A549 (cell line): ENCODE measurements at regions not wholly inside any gene's neighbourhood (a gene's known extent, or its start where the extent isn't known, plus 50 kb on each side); places are given as distances from the start of the nearest gene placed in this dataset.

Source experiments
- ATAC-seq, 2 experiments: fragments of 200-7000 bp in 1 of 2; fragments of >200 bp in 1 of 2; cut with Nextera tagmentation in 1 of 2; cut with Tn5 transposase in 1 of 2; 3 replicates each; pipeline versions ENCODE4 v1.8.0 to v1.9.1; 2018 to 2020; ENCODE audit warnings: mild to moderate bottlenecking in 1 of 2, moderate library complexity in 1 of 2
- CTCF ChIA-PET: fragments of 300-600 bp; sonication (Branson Sonifier 250); formaldehyde crosslinking; extraction: SDS; loops from one replicate; lab custom pipeline; 2021; ENCODE audit warnings: antibody characterized with exemption, inconsistent platforms; lab: Yijun Ruan, JAX
- POLR2A ChIA-PET: fragments of 350-600 bp; formaldehyde crosslinking; extraction: SDS; loops from one replicate; lab custom pipeline; 2021; ENCODE audit warnings: antibody characterized with exemption, inconsistent platforms; lab: Yijun Ruan, JAX
- DNase-seq, 2 experiments: peaks; one replicate each; pipeline versions ENCODE4 v3.0.0 to v3.0.0-alpha.2; 2011 to 2016; ENCODE audit warnings: low read depth in 1 of 2, low spot score in 1 of 2
- FAIRE-seq: peaks from 2 replicates; lab custom pipeline; 2011; peaks lifted over from hg19 to GRCh38; lab: Jason Lieb, UNC
- H3K27ac ChIP-seq, 2 experiments: fragments of >200 bp; sonication (Bioruptor Twin); formaldehyde crosslinking; 3 replicates each; pipeline ENCODE4 v1.5.1; 2016 to 2017
- H3K4me1 ChIP-seq: fragments of >200 bp; sonication (Bioruptor Twin); formaldehyde crosslinking; 3 replicates; pipeline ENCODE4 v1.6.1; 2016
- H3K4me2 ChIP-seq: fragments of >200 bp; sonication (Bioruptor Twin); formaldehyde crosslinking; 3 replicates; pipeline ENCODE4 v1.6.1; 2016
- H3K4me3 ChIP-seq: fragments of >200 bp; sonication (Bioruptor Twin); formaldehyde crosslinking; 3 replicates; pipeline ENCODE4 v1.5.1; 2016
- H3K9me3 ChIP-seq: fragments of >200 bp; sonication (Bioruptor Twin); formaldehyde crosslinking; 3 replicates; pipeline ENCODE4 v1.6.1; 2016
- CBX2 ChIP-seq: fragments of 200-600 bp; sonication (generic); IDR thresholded peaks from 2 replicates; pipeline ENCODE4 v1.6.1; 2016; ENCODE audit warnings: low read depth, mild to moderate bottlenecking, borderline replicate concordance
- CBX8 ChIP-seq: fragments of 200-600 bp; sonication (generic); IDR thresholded peaks from 2 replicates; pipeline ENCODE4 v1.6.1; 2016
- CHD4 ChIP-seq: fragments of 200-600 bp; sonication (generic); IDR thresholded peaks from 2 replicates; pipeline ENCODE4 v1.6.1; 2016; ENCODE audit warnings: antibody characterized with exemption, mild to moderate bottlenecking, borderline replicate concordance
- HOXB5 ChIP-seq: fragments of 250-450 bp; sonication (Bioruptor Pico); IDR thresholded peaks from 2 replicates; pipeline ENCODE4 v1.5.0; 2020; ENCODE audit warnings: mild to moderate bottlenecking, moderate library complexity
- KDM1A ChIP-seq: fragments of 200-600 bp; sonication (generic); IDR thresholded peaks from 2 replicates; pipeline ENCODE4 v1.6.1; 2016; ENCODE audit warnings: low read depth, mild to moderate bottlenecking
- MYC ChIP-seq: IDR thresholded peaks from 2 replicates; pipeline ENCODE4 v1.6.1; 2012; ENCODE audit warnings: mild to moderate bottlenecking, inconsistent platforms, low read length, improper control_type of control experiment, borderline replicate concordance
- NR3C1 ChIP-seq: fragments of >200 bp; sonication (Bioruptor Twin); formaldehyde crosslinking; IDR thresholded peaks from 3 replicates; pipeline ENCODE4 v1.6.1; 2017
- PHF8 ChIP-seq: fragments of 200-600 bp; sonication (generic); IDR thresholded peaks from 2 replicates; pipeline ENCODE4 v1.6.1; 2016; ENCODE audit warnings: low read depth, mild to moderate bottlenecking, antibody characterized with exemption, moderate library complexity, borderline replicate concordance
- POLR2A ChIP-seq: IDR thresholded peaks from 2 replicates; pipeline ENCODE4 v1.6.1; 2012; ENCODE audit warnings: mild to moderate bottlenecking, low read length
- RAD21 ChIP-seq, 2 experiments: fragments of >200 bp in 1 of 2; sonication (Bioruptor Twin) in 1 of 2; formaldehyde crosslinking in 1 of 2; IDR thresholded peaks in 1 of 2; conservative IDR thresholded peaks in 1 of 2; 2 replicates in 1 of 2; 3 replicates in 1 of 2; pipeline ENCODE4 v1.6.1; 2012 to 2018; ENCODE audit warnings: inconsistent platforms in 1 of 2
- RARB ChIP-seq: fragments of 250-450 bp; sonication (Bioruptor Pico); IDR thresholded peaks from 2 replicates; pipeline ENCODE4 v1.8.0; 2021; ENCODE audit warnings: mild to moderate bottlenecking, moderate library complexity
- RNF2 ChIP-seq: fragments of 200-600 bp; sonication (generic); IDR thresholded peaks from 2 replicates; pipeline ENCODE4 v1.6.1; 2016; ENCODE audit warnings: low read depth, mild to moderate bottlenecking, antibody characterized with exemption, moderate library complexity, borderline replicate concordance
- SMC3 ChIP-seq: fragments of >200 bp; sonication (Bioruptor Twin); formaldehyde crosslinking; IDR thresholded peaks from 3 replicates; pipeline ENCODE4 v1.6.1; 2018; ENCODE audit warnings: inconsistent platforms
- TFCP2L1 ChIP-seq: fragments of 250-450 bp; sonication (Bioruptor Pico); IDR thresholded peaks from 2 replicates; pipeline ENCODE4 v1.5.0; 2021; ENCODE audit warnings: mild to moderate bottlenecking
- ZSCAN20 ChIP-seq: fragments of 250-450 bp; sonication (Bioruptor Pico); IDR thresholded peaks from 2 replicates; pipeline ENCODE4 v1.8.0; 2022; ENCODE audit warnings: mild to moderate bottlenecking, moderate library complexity
- WGBS: methylation state at CpG from one replicate; pipeline ENCODE4 v1.1.6; 2017; ENCODE audit errors: missing lambda C conversion rate; 5-methylcytosine and 5-hydroxymethylcytosine counted together
- TF ChIP-seq, protein P1 (sequence below): fragments of 200-600 bp; sonication (generic); IDR thresholded peaks from 2 replicates; pipeline ENCODE4 v1.6.1; 2016; ENCODE audit warnings: antibody characterized with exemption, mild to moderate bottlenecking, moderate library complexity
- TF ChIP-seq, protein P2 (sequence below): IDR thresholded peaks from 2 replicates; pipeline ENCODE4 v1.6.1; 2012
- TF ChIP-seq, protein P3 (sequence below): fragments of 250-450 bp; sonication (Bioruptor Pico); IDR thresholded peaks from 2 replicates; pipeline ENCODE4 v1.5.0; 2021; ENCODE audit warnings: mild to moderate bottlenecking, moderate library complexity, borderline replicate concordance
- TF ChIP-seq, protein P4 (sequence below): IDR thresholded peaks from 2 replicates; pipeline ENCODE4 v1.6.1; 2012; ENCODE audit warnings: low read depth, borderline replicate concordance

DNA sequence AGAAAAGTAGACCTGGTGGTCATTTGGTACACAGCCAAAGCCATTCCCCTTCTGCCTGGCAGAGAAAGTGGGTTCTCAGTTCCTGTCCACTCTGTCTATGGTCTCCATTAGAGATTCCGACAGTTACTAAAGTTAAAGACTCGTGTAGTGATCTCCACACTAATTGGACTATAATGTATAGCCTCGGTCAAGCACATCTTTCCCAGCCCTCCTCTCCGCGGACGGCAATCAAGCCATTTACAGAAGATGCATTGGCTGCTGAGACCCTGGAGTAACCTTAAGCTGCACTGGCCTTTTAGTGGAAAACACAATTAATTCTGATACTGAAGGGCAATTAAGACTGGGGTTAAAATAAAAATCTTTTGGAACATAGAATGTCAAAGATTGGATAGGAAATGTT lies 865.3 kb downstream of the MCTP2 start:
- Histone ChIP-seq H3K9me3 (no peaks in the 10 kb centered on the region; the same call in 2 of the 3 replicates), H3K4me3 (no peak overlapping the region), H3K4me2 (no peak overlapping the region), H3K27ac (no peak overlapping the region), H3K4me1 (no peaks in the 10 kb centered on the region)
- ATAC-seq: no peak
- FAIRE-seq: no peak
- ChIA-PET POLR2A (no interaction called here), CTCF (no interaction called here)
- 36% methylated on average over 6 of the region's 6 CpGs for WGBS
- no peak for TF ChIP-seq CHD4
- TF ChIP-seq KDM1A: no peak
- TF ChIP-seq CBX8: no peak
- no peak for TF ChIP-seq MYC
- no peak for TF ChIP-seq TFCP2L1 (CRISPR knock-in tag)
- no peak for TF ChIP-seq NR3C1
- no peak for DNase-seq

DNA sequence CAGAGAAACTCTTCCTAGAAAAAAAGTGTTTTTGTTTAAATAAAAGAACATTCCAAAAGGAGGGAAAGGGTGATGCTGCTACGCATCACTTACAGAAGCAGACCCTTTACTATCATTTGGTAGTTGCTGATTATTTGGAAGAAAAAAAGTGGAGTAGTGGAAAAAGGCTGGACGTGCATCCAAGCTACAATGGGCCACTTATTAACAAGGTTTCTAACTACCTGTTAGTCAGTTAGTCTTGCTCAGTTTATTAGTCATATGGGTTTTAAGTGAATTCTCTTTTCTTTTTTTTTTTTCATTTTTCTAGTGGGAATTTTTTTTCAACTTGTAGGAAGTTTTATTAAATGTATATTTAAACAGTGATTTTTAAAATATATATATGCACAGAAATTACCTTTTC lies 866.0 kb downstream of the MCTP2 start:
- POLR2A ChIA-PET: no interaction called here
- CTCF ChIA-PET: no interaction called here

DNA sequence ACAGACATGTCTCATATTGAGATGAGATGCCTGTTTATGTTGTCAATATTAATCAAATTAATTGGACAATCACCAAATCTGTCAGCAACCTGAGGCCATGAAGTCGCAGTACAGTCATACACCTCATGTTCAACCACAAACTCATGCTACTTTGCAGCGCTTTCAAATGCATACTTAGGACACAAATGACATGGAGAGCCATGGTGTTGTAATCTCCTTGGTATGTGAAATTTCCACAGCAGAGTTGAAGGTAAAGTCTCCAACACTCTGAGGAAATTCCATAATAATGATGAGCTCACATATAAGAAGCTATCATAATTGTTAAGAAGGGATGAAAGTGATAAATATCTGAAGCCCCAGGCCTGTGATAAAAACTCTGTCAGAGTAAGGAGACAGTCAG lies 873.9 kb downstream of the MCTP2 start:
- Histone ChIP-seq H3K4me1 (no peaks in the 10 kb centered on the region), H3K4me3 (no peak overlapping the region), H3K27ac (no peak overlapping the region), H3K4me2 (no peak overlapping the region), H3K9me3 (no peaks in the 10 kb centered on the region)
- CTCF ChIA-PET: no interaction called here
- no peak for ATAC-seq
- 10% methylated on average over 2 of the region's 2 CpGs for WGBS
- no peak for FAIRE-seq
- POLR2A ChIA-PET: no interaction called here
- no peak for DNase-seq
- TF ChIP-seq ZSCAN20 (CRISPR knock-in tag) (no peak), HOXB5 (CRISPR knock-in tag) (no peak), CBX2 (no peak), PHF8 (no peak), RARB (CRISPR knock-in tag) (no peak), RNF2 (no peak)
- TF ChIP-seq, protein P1, sequence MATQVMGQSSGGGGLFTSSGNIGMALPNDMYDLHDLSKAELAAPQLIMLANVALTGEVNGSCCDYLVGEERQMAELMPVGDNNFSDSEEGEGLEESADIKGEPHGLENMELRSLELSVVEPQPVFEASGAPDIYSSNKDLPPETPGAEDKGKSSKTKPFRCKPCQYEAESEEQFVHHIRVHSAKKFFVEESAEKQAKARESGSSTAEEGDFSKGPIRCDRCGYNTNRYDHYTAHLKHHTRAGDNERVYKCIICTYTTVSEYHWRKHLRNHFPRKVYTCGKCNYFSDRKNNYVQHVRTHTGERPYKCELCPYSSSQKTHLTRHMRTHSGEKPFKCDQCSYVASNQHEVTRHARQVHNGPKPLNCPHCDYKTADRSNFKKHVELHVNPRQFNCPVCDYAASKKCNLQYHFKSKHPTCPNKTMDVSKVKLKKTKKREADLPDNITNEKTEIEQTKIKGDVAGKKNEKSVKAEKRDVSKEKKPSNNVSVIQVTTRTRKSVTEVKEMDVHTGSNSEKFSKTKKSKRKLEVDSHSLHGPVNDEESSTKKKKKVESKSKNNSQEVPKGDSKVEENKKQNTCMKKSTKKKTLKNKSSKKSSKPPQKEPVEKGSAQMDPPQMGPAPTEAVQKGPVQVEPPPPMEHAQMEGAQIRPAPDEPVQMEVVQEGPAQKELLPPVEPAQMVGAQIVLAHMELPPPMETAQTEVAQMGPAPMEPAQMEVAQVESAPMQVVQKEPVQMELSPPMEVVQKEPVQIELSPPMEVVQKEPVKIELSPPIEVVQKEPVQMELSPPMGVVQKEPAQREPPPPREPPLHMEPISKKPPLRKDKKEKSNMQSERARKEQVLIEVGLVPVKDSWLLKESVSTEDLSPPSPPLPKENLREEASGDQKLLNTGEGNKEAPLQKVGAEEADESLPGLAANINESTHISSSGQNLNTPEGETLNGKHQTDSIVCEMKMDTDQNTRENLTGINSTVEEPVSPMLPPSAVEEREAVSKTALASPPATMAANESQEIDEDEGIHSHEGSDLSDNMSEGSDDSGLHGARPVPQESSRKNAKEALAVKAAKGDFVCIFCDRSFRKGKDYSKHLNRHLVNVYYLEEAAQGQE: no peak
- TF ChIP-seq, protein P2, sequence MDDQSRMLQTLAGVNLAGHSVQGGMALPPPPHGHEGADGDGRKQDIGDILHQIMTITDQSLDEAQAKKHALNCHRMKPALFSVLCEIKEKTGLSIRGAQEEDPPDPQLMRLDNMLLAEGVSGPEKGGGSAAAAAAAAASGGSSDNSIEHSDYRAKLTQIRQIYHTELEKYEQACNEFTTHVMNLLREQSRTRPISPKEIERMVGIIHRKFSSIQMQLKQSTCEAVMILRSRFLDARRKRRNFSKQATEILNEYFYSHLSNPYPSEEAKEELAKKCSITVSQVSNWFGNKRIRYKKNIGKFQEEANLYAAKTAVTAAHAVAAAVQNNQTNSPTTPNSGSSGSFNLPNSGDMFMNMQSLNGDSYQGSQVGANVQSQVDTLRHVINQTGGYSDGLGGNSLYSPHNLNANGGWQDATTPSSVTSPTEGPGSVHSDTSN: no peak
- TF ChIP-seq, protein P3, sequence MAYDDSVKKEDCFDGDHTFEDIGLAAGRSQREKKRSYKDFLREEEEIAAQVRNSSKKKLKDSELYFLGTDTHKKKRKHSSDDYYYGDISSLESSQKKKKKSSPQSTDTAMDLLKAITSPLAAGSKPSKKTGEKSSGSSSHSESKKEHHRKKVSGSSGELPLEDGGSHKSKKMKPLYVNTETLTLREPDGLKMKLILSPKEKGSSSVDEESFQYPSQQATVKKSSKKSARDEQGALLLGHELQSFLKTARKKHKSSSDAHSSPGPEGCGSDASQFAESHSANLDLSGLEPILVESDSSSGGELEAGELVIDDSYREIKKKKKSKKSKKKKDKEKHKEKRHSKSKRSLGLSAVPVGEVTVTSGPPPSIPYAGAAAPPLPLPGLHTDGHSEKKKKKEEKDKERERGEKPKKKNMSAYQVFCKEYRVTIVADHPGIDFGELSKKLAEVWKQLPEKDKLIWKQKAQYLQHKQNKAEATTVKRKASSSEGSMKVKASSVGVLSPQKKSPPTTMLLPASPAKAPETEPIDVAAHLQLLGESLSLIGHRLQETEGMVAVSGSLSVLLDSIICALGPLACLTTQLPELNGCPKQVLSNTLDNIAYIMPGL (CRISPR knock-in tag): no peak
- TF ChIP-seq, protein P4, sequence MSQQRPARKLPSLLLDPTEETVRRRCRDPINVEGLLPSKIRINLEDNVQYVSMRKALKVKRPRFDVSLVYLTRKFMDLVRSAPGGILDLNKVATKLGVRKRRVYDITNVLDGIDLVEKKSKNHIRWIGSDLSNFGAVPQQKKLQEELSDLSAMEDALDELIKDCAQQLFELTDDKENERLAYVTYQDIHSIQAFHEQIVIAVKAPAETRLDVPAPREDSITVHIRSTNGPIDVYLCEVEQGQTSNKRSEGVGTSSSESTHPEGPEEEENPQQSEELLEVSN: no peak

More for the DNA sequence above, 866.0 kb downstream of the MCTP2 start:
- 5% methylated on average over 2 of the region's 2 CpGs for WGBS
- no peaks in the 10 kb centered on the region for H3K4me1 ChIP-seq
- no peak for FAIRE-seq
- no peak overlapping the region for H3K4me2 ChIP-seq
- H3K4me3 ChIP-seq: no peak overlapping the region
- no peak for ATAC-seq
- no peak for DNase-seq
- H3K9me3 ChIP-seq: no peaks in the 10 kb centered on the region; the same call in 2 of the 3 replicates
- H3K27ac ChIP-seq: no peak overlapping the region
- no peak for TF ChIP-seq RARB (CRISPR knock-in tag)
- no peak for TF ChIP-seq SMC3
- TF ChIP-seq, protein P1: no peak
- TF ChIP-seq RNF2: no peak
- TF ChIP-seq, protein P4: no peak
- no peak for TF ChIP-seq RAD21 (conservative IDR thresholded peaks at IDR 0.05 in 1 of 2, IDR thresholded peaks at IDR 0.05 in 1 of 2)
- TF ChIP-seq POLR2A: no peak
